LNCaP clone FGC (cell line): ENCODE measurements at regions not wholly inside any gene's neighbourhood (a gene's known extent, or its start where the extent isn't known, plus 50 kb on each side); places are given as distances from the start of the nearest gene placed in this dataset.

Source experiments
- DNase-seq: peaks from one replicate; pipeline ENCODE4 v3.0.0-alpha.2; 2011; ENCODE audit warnings: low read depth
- H3K4me3 ChIP-seq: 2 replicates; pipeline ENCODE4 v1.5.1; 2011; ENCODE audit warnings: mild to moderate bottlenecking, low read depth, low read length, control low read depth
- CTCF ChIP-seq: IDR thresholded peaks from 2 replicates; pipeline ENCODE4 v1.5.1; 2012; ENCODE audit warnings: mild to moderate bottlenecking; ENCODE audit not compliant: control insufficient read depth, insufficient read depth; ENCODE audit errors: extremely low read depth

DNA sequence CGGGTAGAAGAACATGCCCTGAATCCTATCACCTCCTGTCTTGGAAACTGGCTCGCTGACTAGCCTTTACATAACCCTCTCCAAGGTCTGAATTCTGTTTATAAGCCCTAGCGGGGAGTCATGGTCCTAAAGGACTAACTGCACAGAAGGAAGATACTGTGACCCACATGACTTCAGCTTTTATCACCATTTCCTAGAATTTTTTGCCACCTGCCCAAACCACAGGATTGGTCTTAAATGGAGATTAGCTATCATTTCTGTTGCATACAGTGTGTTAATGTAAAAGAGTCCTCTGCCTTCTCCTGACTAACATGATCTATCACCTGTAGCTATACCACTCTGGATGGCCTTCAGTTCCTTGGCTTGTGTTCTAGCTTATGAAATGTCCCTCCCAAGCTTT, 319.2 kb downstream of the DUSP6 start:
- DNase-seq = no peak
- no peak for TF ChIP-seq CTCF
- H3K4me3 ChIP-seq = no peak overlapping the region

- no peak for TF ChIP-seq CTCF
- H3K4me3 ChIP-seq = no peak overlapping the region
- DNase-seq = no peak
Measured at GRCh38 chr12:89029961-89030360, 322.3 kb downstream of the DUSP6 start.

GRCh38 chr12:89024580-89024979, 327.7 kb downstream of the DUSP6 start:
- DNase-seq = no peak
- TF ChIP-seq CTCF = no peak
- H3K4me3 ChIP-seq = no peak overlapping the region

- DNase-seq = no peak
- no peak for TF ChIP-seq CTCF
Measured at GRCh38 chr12:89023936-89024335, 328.4 kb downstream of the DUSP6 start.

DNA sequence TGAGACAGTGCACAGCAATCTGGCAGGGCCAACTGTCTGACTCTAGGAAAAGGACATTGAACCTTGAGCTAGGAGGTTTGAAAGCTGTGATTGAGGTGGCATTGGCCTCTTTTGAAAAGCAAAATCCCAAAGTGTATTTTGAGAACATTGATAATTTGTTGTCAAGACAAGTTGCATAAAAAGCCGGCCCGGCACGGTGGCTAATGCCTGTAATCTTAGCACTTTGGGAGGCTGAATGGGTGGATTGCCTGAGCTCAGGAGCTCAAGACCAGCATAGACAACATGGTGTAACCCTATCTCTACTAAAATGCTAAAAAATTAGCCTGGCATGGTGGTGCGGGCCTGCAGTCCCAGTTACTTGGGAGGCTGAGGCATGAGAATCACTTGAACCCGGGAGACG, 331.6 kb downstream of the DUSP6 start:
- DNase-seq = no peak
- no peak for TF ChIP-seq CTCF
- H3K4me3 ChIP-seq = no peak overlapping the region

More at GRCh38 chr12:89023936-89024335, 328.4 kb downstream of the DUSP6 start:
- H3K4me3 ChIP-seq = no peak overlapping the region

DNA sequence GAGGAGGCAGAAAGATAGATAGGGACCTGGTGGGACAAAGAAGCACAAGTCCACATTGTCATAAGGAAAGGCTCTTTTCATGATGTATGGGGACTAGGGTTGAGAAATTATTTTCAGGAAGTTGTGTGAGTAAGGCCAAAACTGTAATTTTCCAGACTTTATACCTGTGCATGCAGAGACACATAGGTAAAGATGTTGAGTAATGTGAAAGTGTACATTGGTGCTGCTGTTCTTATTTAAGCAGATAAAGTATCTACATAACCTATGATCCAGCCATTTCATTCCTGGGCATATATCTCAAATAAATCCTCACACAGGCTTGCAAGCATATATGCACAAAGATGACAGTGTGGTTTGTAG, 332.2 kb downstream of the DUSP6 start:
- no peak overlapping the region for H3K4me3 ChIP-seq
- no peak for DNase-seq
- no peak for TF ChIP-seq CTCF

GRCh38 chr12:89019439-89020120, 332.7 kb downstream of the DUSP6 start:
- peak; percentile 61 for DNase-seq
- peak; percentile 99 for TF ChIP-seq CTCF
- no peak overlapping the region for H3K4me3 ChIP-seq
